ENCODE measurements at regions not wholly inside any gene's neighbourhood (a gene's known extent, or its start where the extent isn't known, plus 50 kb on each side); places are given as distances from the start of the nearest gene placed in this dataset.

- peaks cover 12 to 13% of the 10 kb centered on the region in 2 donors for H3K9me3 Mint-ChIP-seq
- intact Hi-C loops (cut with micrococcal nuclease) = no loop called here
- H3K27me3 Mint-ChIP-seq (ENCODE audit: low read depth in 2 of 2) = no peaks in the 10 kb centered on the region
- no peak overlapping the region for H3K4me3 Mint-ChIP-seq
- ATAC-seq = no peak
- Histone ChIP-seq H3K4me3 (ENCODE audit: low read length) (no peak overlapping the region), H3K27me3 (ENCODE audit: control insufficient read depth, insufficient read depth, low read length) (no peaks in the 10 kb centered on the region), H3K27ac (ENCODE audit: low read length) (no peak overlapping the region), H3K36me3 (ENCODE audit: control insufficient read depth, insufficient read depth, low read length) (no peaks in the 10 kb centered on the region), H3K9me3 (ENCODE audit: control insufficient read depth, insufficient read depth, low read length) (peaks cover under 1% of the 10 kb centered on the region), H3K4me1 (ENCODE audit: control insufficient read depth, insufficient read depth, low read length) (no peaks in the 10 kb centered on the region)
- no peak for DNase-seq
- no peak overlapping the region for H3K27ac Mint-ChIP-seq
- peaks cover 14% of the 10 kb centered on the region for H3K36me3 Mint-ChIP-seq
- no peaks in the 10 kb centered on the region for H3K4me1 Mint-ChIP-seq
- no peak for TF ChIP-seq CTCF (IDR thresholded peaks at IDR 0.05)
- WGBS (ENCODE audit: insufficient coverage) = 75% methylated on average over 3 of the region's 3 CpGs
Observed at GRCh38 chr2:77629539-77629938, 107.4 kb upstream of the LRRTM4 start.

GRCh38 chr2:77631007-77631406, 108.8 kb upstream of the LRRTM4 start:
- H3K9me3 Mint-ChIP-seq = peaks cover 12 to 13% of the 10 kb centered on the region in 2 donors
- no peak overlapping the region for H3K4me3 ChIP-seq (ENCODE audit: low read length)
- no peaks in the 10 kb centered on the region for H3K4me1 Mint-ChIP-seq
- H3K27ac Mint-ChIP-seq = no peak overlapping the region
- intact Hi-C loops (cut with micrococcal nuclease) = no loop called here
- no peaks in the 10 kb centered on the region for H3K27me3 ChIP-seq (ENCODE audit: control insufficient read depth, insufficient read depth, low read length)
- no peaks in the 10 kb centered on the region for H3K27me3 Mint-ChIP-seq (ENCODE audit: low read depth in 2 of 2)
- no peaks in the 10 kb centered on the region for H3K4me1 ChIP-seq (ENCODE audit: control insufficient read depth, insufficient read depth, low read length)
- no peaks in the 10 kb centered on the region for H3K36me3 ChIP-seq (ENCODE audit: control insufficient read depth, insufficient read depth, low read length)
- no peak overlapping the region for H3K27ac ChIP-seq (ENCODE audit: low read length)
- DNase-seq (no peak), ATAC-seq (no peak)
- peaks cover 14% of the 10 kb centered on the region for H3K36me3 Mint-ChIP-seq
- H3K4me3 Mint-ChIP-seq = no peak overlapping the region
- H3K9me3 ChIP-seq (ENCODE audit: control insufficient read depth, insufficient read depth, low read length) = peaks cover 5% of the 10 kb centered on the region
- TF ChIP-seq CTCF (IDR thresholded peaks at IDR 0.05) = no peak

- Histone ChIP-seq H3K27ac (ENCODE audit: low read length) (no peak overlapping the region), H3K27me3 (ENCODE audit: control insufficient read depth, insufficient read depth, low read length) (no peaks in the 10 kb centered on the region), H3K9me3 (ENCODE audit: control insufficient read depth, insufficient read depth, low read length) (peaks cover 5% of the 10 kb centered on the region), H3K36me3 (ENCODE audit: control insufficient read depth, insufficient read depth, low read length) (no peaks in the 10 kb centered on the region), H3K4me3 (ENCODE audit: low read length) (no peak overlapping the region), H3K4me1 (ENCODE audit: control insufficient read depth, insufficient read depth, low read length) (no peaks in the 10 kb centered on the region)
- no peak overlapping the region for H3K27ac Mint-ChIP-seq
- H3K4me3 Mint-ChIP-seq = no peak overlapping the region
- peaks cover 17% of the 10 kb centered on the region for H3K36me3 Mint-ChIP-seq
- intact Hi-C loops (cut with micrococcal nuclease) = no loop called here
- DNase-seq (no peak), ATAC-seq (no peak)
- TF ChIP-seq CTCF (IDR thresholded peaks at IDR 0.05) = no peak
- H3K4me1 Mint-ChIP-seq = no peaks in the 10 kb centered on the region
- H3K27me3 Mint-ChIP-seq (ENCODE audit: low read depth in 2 of 2) = no peaks in the 10 kb centered on the region
- H3K9me3 Mint-ChIP-seq = peaks cover 12 to 15% of the 10 kb centered on the region in 2 donors
- WGBS (ENCODE audit: insufficient coverage) = 76% methylated on average over 2 of the region's 2 CpGs
Observed at GRCh38 chr2:77633601-77634000, 111.4 kb upstream of the LRRTM4 start.

GRCh38 chr2:77640924-77641323, 118.7 kb upstream of the LRRTM4 start:
- no peaks in the 10 kb centered on the region for H3K27me3 ChIP-seq (ENCODE audit: control insufficient read depth, insufficient read depth, low read length)
- Mint-ChIP-seq H3K36me3 (peaks cover 18% of the 10 kb centered on the region), H3K9me3 (peaks cover 16 to 30% of the 10 kb centered on the region in 2 donors), H3K27me3 (ENCODE audit: low read depth in 2 of 2) (no peaks in the 10 kb centered on the region), H3K27ac (no peak overlapping the region), H3K4me3 (no peak overlapping the region), H3K4me1 (no peaks in the 10 kb centered on the region)
- H3K4me3 ChIP-seq (ENCODE audit: low read length) = no peak overlapping the region
- intact Hi-C loops (cut with micrococcal nuclease) = no loop called here
- TF ChIP-seq CTCF (IDR thresholded peaks at IDR 0.05) = no peak
- 80% methylated on average over 1 of the region's 1 CpG for WGBS (ENCODE audit: insufficient coverage)
- ATAC-seq = no peak
- no peaks in the 10 kb centered on the region for H3K36me3 ChIP-seq (ENCODE audit: control insufficient read depth, insufficient read depth, low read length)
- peaks cover 17% of the 10 kb centered on the region for H3K9me3 ChIP-seq (ENCODE audit: control insufficient read depth, insufficient read depth, low read length)
- no peak for DNase-seq
- H3K27ac ChIP-seq (ENCODE audit: low read length) = no peak overlapping the region
- no peaks in the 10 kb centered on the region for H3K4me1 ChIP-seq (ENCODE audit: control insufficient read depth, insufficient read depth, low read length)

All from natural killer cell (primary cell).